ENCODE measurements at regions not wholly inside any gene's neighbourhood (a gene's known extent, or its start where the extent isn't known, plus 50 kb on each side); places are given as distances from the start of the nearest gene placed in this dataset.

GRCh38 chr4:149218672-149219071 lies 597.0 kb downstream of the IQCM start:
- intact Hi-C loops (cut with micrococcal nuclease), result no loop called here
- no peaks in the 10 kb centered on the region for H3K27me3 Mint-ChIP-seq (ENCODE audit: insufficient read depth, unreplicated experiment)
- H3K27ac Mint-ChIP-seq (ENCODE audit: low read depth, unreplicated experiment), result no peak overlapping the region
- DNase-seq (ENCODE audit: unreplicated experiment), result no peak
- peaks cover 24% of the 10 kb centered on the region for H3K9me3 Mint-ChIP-seq (ENCODE audit: unreplicated experiment)
- no peaks in the 10 kb centered on the region for H3K36me3 Mint-ChIP-seq (ENCODE audit: insufficient read depth, unreplicated experiment)
- BruUV-seq (replicated peaks), result no TSS peak
- TF ChIP-seq, protein P1, sequence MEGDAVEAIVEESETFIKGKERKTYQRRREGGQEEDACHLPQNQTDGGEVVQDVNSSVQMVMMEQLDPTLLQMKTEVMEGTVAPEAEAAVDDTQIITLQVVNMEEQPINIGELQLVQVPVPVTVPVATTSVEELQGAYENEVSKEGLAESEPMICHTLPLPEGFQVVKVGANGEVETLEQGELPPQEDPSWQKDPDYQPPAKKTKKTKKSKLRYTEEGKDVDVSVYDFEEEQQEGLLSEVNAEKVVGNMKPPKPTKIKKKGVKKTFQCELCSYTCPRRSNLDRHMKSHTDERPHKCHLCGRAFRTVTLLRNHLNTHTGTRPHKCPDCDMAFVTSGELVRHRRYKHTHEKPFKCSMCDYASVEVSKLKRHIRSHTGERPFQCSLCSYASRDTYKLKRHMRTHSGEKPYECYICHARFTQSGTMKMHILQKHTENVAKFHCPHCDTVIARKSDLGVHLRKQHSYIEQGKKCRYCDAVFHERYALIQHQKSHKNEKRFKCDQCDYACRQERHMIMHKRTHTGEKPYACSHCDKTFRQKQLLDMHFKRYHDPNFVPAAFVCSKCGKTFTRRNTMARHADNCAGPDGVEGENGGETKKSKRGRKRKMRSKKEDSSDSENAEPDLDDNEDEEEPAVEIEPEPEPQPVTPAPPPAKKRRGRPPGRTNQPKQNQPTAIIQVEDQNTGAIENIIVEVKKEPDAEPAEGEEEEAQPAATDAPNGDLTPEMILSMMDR (IDR thresholded peaks at IDR 0.05; ENCODE audit: unreplicated experiment), result no peak
- H3K4me3 Mint-ChIP-seq (ENCODE audit: unreplicated experiment), result no peak overlapping the region
- ChIA-PET CTCF (interaction anchor here (0.6 kb wide), 1 partner anchor 1055 kb away, joined by 3 read pairs; no protein-coding TSS in a partner anchor), POLR2A (no interaction called here)
- H3K4me1 Mint-ChIP-seq (ENCODE audit: insufficient read depth, unreplicated experiment), result no peaks in the 10 kb centered on the region

- BruUV-seq (replicated peaks), result no TSS peak
- intact Hi-C loops (cut with micrococcal nuclease), result no loop called here
- no peak for DNase-seq (ENCODE audit: unreplicated experiment)
- TF ChIP-seq, protein P1 (IDR thresholded peaks at IDR 0.05; ENCODE audit: unreplicated experiment), result no peak
- no peaks in the 10 kb centered on the region for H3K9me3 Mint-ChIP-seq (ENCODE audit: unreplicated experiment)
- H3K36me3 Mint-ChIP-seq (ENCODE audit: insufficient read depth, unreplicated experiment), result no peaks in the 10 kb centered on the region
- POLR2A ChIA-PET, result no interaction called here
- H3K4me3 Mint-ChIP-seq (ENCODE audit: unreplicated experiment), result no peak overlapping the region
- H3K4me1 Mint-ChIP-seq (ENCODE audit: insufficient read depth, unreplicated experiment), result no peaks in the 10 kb centered on the region
- H3K27me3 Mint-ChIP-seq (ENCODE audit: insufficient read depth, unreplicated experiment), result no peaks in the 10 kb centered on the region
- CTCF ChIA-PET, result interaction anchor here (0.6 kb wide), 1 partner anchor 183 kb away, joined by 4 read pairs; no protein-coding TSS in a partner anchor
- H3K27ac Mint-ChIP-seq (ENCODE audit: low read depth, unreplicated experiment), result no peak overlapping the region
Observed at GRCh38 chr4:149214301-149214700, 601.3 kb downstream of the IQCM start.

GRCh38 chr4:149211876-149212275 lies 603.8 kb downstream of the IQCM start:
- Mint-ChIP-seq H3K36me3 (ENCODE audit: insufficient read depth, unreplicated experiment) (no peaks in the 10 kb centered on the region), H3K4me3 (ENCODE audit: unreplicated experiment) (no peak overlapping the region), H3K4me1 (ENCODE audit: insufficient read depth, unreplicated experiment) (no peaks in the 10 kb centered on the region), H3K9me3 (ENCODE audit: unreplicated experiment) (no peaks in the 10 kb centered on the region), H3K27ac (ENCODE audit: low read depth, unreplicated experiment) (no peak overlapping the region), H3K27me3 (ENCODE audit: insufficient read depth, unreplicated experiment) (no peaks in the 10 kb centered on the region)
- intact Hi-C loops (cut with micrococcal nuclease), result no loop called here
- POLR2A ChIA-PET, result no interaction called here
- BruUV-seq (replicated peaks), result no TSS peak
- CTCF ChIA-PET, result interaction anchor here (0.7 kb wide), 1 partner anchor 967 kb away, joined by 3 read pairs; no protein-coding TSS in a partner anchor
- TF ChIP-seq, protein P1 (IDR thresholded peaks at IDR 0.05; ENCODE audit: unreplicated experiment), result no peak
- DNase-seq (ENCODE audit: unreplicated experiment), result no peak

DNA sequence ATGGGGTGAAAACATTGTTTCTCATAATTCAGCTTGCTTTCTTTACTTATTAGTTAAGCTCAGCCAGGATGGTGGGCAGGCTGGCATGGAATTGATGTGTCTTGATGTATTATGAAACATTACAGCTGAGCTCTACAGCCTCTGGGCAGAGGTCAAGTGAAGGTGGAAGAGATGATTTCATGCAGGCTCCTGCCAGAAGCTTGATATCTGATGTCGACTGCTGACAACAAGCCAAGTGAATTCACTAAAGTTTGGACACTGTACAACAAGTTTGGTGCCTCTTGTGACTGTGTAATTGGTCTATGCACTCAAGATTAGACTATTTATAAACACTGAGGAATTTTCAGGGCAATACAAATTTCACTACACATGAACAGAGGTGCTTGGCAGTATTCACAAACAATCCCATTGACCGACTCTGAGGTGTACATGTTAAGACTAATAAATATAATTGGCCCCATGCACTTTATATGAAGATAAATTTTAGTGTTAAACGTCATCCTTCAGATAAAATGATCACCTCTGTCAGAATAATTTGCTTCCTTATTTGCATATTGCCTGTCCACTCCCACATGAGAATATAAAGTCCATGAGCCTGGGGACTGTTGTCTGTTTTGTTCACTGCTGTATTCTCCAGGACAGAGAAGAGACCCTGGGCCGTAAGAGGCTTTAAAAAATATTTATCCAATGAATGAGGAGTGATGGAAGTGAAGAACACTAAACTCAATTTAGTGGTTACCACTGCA lies 612.2 kb downstream of the IQCM start:
- no peaks in the 10 kb centered on the region for H3K36me3 Mint-ChIP-seq (ENCODE audit: insufficient read depth, unreplicated experiment)

More for the DNA sequence above, 612.2 kb downstream of the IQCM start:
- TF ChIP-seq, protein P1 (IDR thresholded peaks at IDR 0.05; ENCODE audit: unreplicated experiment), result no peak
- peak; percentile 59 for DNase-seq (ENCODE audit: unreplicated experiment)
- ChIA-PET CTCF (interaction anchor here (1.0 kb wide), 1 partner anchor 760 kb away, joined by 3 read pairs; no protein-coding TSS in a partner anchor), POLR2A (no interaction called here)
- Mint-ChIP-seq H3K4me1 (ENCODE audit: insufficient read depth, unreplicated experiment) (peaks cover 10% of the 10 kb centered on the region), H3K4me3 (ENCODE audit: unreplicated experiment) (no peak overlapping the region), H3K27ac (ENCODE audit: low read depth, unreplicated experiment) (no peak overlapping the region), H3K9me3 (ENCODE audit: unreplicated experiment) (no peaks in the 10 kb centered on the region), H3K27me3 (ENCODE audit: insufficient read depth, unreplicated experiment) (no peaks in the 10 kb centered on the region)
- no TSS peak for BruUV-seq (replicated peaks)
- intact Hi-C loops (cut with micrococcal nuclease), result no loop called here
